ENCODE measurements at regions not wholly inside any gene's neighbourhood (a gene's known extent, or its start where the extent isn't known, plus 50 kb on each side); places are given as distances from the start of the nearest gene placed in this dataset.

GRCh38 chr9:80020530-80020929 lies 448.8 kb downstream of the TLE4 start:
- dilution Hi-C loops (cut with MboI; ENCODE audit: extremely low pct_ligation_motif_present, low sequenced_read_pairs): no loop called here
- no peak overlapping the region for H3K4me2 ChIP-seq (ENCODE audit: control insufficient read depth, extremely low read depth, insufficient read depth, low read depth, low read length)
- H3K4me3 ChIP-seq (ENCODE audit: control insufficient read depth in 2 of 3, extremely low read depth in 1 of 3, insufficient read depth in 2 of 3, low read depth in 1 of 3, low read length in 3 of 3): no peak overlapping the region
- FAIRE-seq (no peak), DNase-seq (ENCODE audit: low read depth, low spot score) (no peak)
- no peaks in the 10 kb centered on the region for H3K36me3 ChIP-seq (ENCODE audit: control insufficient read depth in 2 of 2, extremely low read depth in 1 of 2, insufficient read depth in 2 of 2, low read length in 2 of 2)
- H3K9ac ChIP-seq (ENCODE audit: control insufficient read depth, extremely low read depth, insufficient read depth, low read length): no peak overlapping the region
- H3K9me3 ChIP-seq (ENCODE audit: control insufficient read depth, low read depth, low read length): no peaks in the 10 kb centered on the region
- no peaks in the 10 kb centered on the region for H3K4me1 ChIP-seq (ENCODE audit: control insufficient read depth, extremely low read depth, insufficient read depth, low read length)
- no peak for TF ChIP-seq EZH2 (IDR thresholded peaks at IDR 0.05; ENCODE audit: low read length)
- no peak for TF ChIP-seq CTCF (optimal IDR thresholded peaks at IDR 0.05 in 1 of 3, IDR thresholded peaks at IDR 0.05 in 1 of 3, conservative IDR thresholded peaks at IDR 0.05 in 1 of 3; ENCODE audit: extremely low read depth in 1 of 3, insufficient read depth in 2 of 3, low read length in 3 of 3)
- H2AFZ ChIP-seq (ENCODE audit: control insufficient read depth, low read length): no peak overlapping the region
- no peak overlapping the region for H3K27ac ChIP-seq (ENCODE audit: control insufficient read depth, insufficient read depth, low read length)
- H4K20me1 ChIP-seq (ENCODE audit: control insufficient read depth, extremely low read depth, insufficient read depth, low read length): no peaks in the 10 kb centered on the region
- H3K27me3 ChIP-seq (ENCODE audit: control insufficient read depth, extremely low read depth, insufficient read depth, low read length): no peaks in the 10 kb centered on the region
- no peaks in the 10 kb centered on the region for H3K9me1 ChIP-seq (ENCODE audit: control insufficient read depth, extremely low read depth, insufficient read depth, low read length)
- no peaks in the 10 kb centered on the region for H3K79me2 ChIP-seq (ENCODE audit: control insufficient read depth, insufficient read depth, low read length)

GRCh38 chr9:80020056-80020455 lies 448.3 kb downstream of the TLE4 start:
- H3K36me3 ChIP-seq (ENCODE audit: control insufficient read depth in 2 of 2, extremely low read depth in 1 of 2, insufficient read depth in 2 of 2, low read length in 2 of 2): no peaks in the 10 kb centered on the region
- no peaks in the 10 kb centered on the region for H3K9me1 ChIP-seq (ENCODE audit: control insufficient read depth, extremely low read depth, insufficient read depth, low read length)
- no peaks in the 10 kb centered on the region for H3K9me3 ChIP-seq (ENCODE audit: control insufficient read depth, low read depth, low read length)
- dilution Hi-C loops (cut with MboI; ENCODE audit: extremely low pct_ligation_motif_present, low sequenced_read_pairs): no loop called here
- no peaks in the 10 kb centered on the region for H3K4me1 ChIP-seq (ENCODE audit: control insufficient read depth, extremely low read depth, insufficient read depth, low read length)
- H2AFZ ChIP-seq (ENCODE audit: control insufficient read depth, low read length): no peak overlapping the region
- FAIRE-seq: no peak
- H3K27me3 ChIP-seq (ENCODE audit: control insufficient read depth, extremely low read depth, insufficient read depth, low read length): no peaks in the 10 kb centered on the region
- H3K4me2 ChIP-seq (ENCODE audit: control insufficient read depth, extremely low read depth, insufficient read depth, low read depth, low read length): no peak overlapping the region
- no peaks in the 10 kb centered on the region for H4K20me1 ChIP-seq (ENCODE audit: control insufficient read depth, extremely low read depth, insufficient read depth, low read length)
- DNase-seq (ENCODE audit: low read depth, low spot score): no peak
- TF ChIP-seq EZH2 (IDR thresholded peaks at IDR 0.05; ENCODE audit: low read length) (no peak), CTCF (optimal IDR thresholded peaks at IDR 0.05 in 1 of 3, IDR thresholded peaks at IDR 0.05 in 1 of 3, conservative IDR thresholded peaks at IDR 0.05 in 1 of 3; ENCODE audit: extremely low read depth in 1 of 3, insufficient read depth in 2 of 3, low read length in 3 of 3) (no peak)
- H3K4me3 ChIP-seq (ENCODE audit: control insufficient read depth in 2 of 3, extremely low read depth in 1 of 3, insufficient read depth in 2 of 3, low read depth in 1 of 3, low read length in 3 of 3): no peak overlapping the region
- no peak overlapping the region for H3K27ac ChIP-seq (ENCODE audit: control insufficient read depth, insufficient read depth, low read length)
- no peaks in the 10 kb centered on the region for H3K79me2 ChIP-seq (ENCODE audit: control insufficient read depth, insufficient read depth, low read length)
- H3K9ac ChIP-seq (ENCODE audit: control insufficient read depth, extremely low read depth, insufficient read depth, low read length): no peak overlapping the region
